Stimulated activated CD4-positive, alpha-beta T cell treated with anti-CD3 and anti-CD28 coated beads, TNF-alpha, amount 100 ng/mL, for 24 hours (primary cell): ENCODE measurements at regions not wholly inside any gene's neighbourhood (a gene's known extent, or its start where the extent isn't known, plus 50 kb on each side); places are given as distances from the start of the nearest gene placed in this dataset.
A peak's percentile ranks its signal among the peaks of the same experiment; 100 is the strongest.
"Not testable (repeated sequence)": the region's sequence is repeated elsewhere in the genome, so short reads cannot be mapped to it uniquely, and the experiment has no call there.

ENCODE experiments used
- DNase-seq, 3 experiments: peaks; one replicate each; pipeline ENCODE4 v3.0.0-alpha.2; 2020; ENCODE audit warnings: low read depth in 3 of 3

DNA sequence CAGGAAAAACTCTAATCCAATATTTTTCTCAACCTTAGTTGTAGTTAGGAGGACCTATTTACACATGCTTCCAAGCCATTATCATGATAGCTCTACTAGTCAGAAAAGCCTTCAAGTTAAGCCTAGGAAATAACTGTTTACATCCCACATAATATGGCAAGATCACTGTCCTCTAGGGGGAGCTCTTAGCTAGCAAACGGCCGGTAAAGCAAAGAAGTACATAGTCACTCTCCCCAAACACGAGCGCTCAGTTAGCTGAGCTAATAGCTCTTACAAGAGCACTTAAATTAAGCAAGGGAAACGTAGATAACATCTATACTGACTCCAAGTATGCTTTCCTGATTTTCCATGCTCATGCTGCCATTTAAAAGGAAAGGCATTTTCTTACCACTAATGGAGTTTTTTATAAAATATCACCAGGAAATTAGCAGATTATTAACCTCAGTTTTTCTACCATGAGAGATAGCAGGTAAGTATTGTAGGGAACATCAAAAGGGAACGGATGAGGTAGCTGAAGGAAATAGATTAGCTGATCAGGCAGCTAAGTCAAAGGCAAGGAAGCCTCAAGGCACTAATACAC, 100.6 kb upstream of the PABPC3 start:
- DNase-seq, result peak in 2 of 3 experiments; percentile 39 to 42

DNA sequence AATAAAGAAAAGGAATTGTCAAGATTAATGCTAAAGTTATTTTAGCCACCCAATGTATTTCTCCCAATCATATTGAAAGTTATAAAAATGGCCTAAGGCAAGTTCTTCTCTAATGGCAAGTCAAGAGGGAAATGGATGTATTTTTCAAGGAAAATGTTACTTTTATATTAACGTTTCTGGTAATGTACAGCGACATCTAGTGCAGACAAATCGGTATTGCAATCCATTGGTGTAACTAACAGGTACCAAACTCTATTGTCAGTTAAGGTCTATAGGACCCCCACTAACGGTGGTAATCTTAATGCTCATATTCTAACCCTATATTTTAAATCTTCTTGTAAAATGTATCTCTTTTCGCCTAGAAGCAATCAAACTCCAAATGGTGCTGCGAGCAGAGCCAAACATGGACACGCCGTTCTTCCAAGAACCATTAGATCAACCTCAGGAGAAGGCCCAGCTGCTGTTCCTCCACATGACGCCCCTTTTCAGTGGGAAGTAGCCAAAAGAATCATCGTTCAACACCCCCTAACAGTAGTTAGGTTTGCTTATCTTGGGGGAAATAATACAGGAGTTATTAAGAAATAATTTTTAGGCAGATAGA, 98.5 kb upstream of the PABPC3 start:
- no peak for DNase-seq

DNA sequence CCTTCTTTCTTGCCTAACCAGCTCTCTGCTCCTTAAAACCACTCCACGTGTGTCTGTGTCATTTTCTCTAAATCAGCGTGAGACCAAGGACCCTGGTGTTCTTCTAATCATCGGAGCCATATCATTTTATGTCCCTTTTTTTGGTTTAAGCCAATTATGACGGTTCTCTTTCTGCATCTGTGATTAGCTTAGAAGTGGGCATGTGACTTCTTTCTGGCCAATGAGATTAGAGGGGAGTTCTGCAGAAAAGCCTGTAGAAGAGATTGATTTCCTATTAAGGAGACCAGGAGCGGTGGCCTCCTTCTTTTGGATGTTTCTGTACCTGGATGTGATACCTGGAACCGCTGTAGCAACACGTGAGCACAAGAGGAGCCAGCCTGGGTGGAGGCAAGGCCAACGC, 97.5 kb upstream of the PABPC3 start:
- DNase-seq, result no peak

DNA sequence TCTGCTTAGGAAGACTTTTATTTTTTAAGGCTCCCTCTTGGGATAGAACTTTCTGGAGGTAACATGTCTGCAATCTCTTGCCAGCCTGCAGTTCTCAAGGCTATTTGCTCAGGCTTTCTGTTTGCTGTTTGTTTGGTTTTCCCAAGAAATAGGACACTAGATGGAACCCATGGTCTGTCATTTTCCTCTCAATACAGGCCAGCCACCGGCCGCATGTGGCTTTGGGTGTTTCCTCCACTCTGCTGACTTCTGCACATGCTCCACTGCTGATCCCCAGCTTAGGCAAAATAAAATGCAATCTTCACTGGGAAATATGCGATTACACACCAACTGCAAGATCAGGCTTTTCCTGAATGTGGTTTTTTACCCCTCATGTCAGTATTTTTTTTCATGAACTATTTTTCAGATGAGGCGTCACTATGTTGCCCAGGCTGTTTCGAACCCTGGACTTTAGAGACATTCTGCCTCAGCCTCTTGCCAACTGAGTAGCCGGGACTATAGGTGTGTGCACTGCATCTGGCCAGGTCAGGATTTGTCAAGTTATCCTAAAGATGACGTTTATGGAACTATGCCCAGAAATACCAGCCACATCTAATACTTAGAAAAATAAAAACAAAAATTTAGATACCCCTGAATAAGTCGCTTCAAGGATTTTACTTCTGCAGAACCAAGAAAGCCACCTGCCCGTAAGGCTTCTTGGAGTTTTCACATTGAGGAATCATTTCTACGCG, 94.3 kb upstream of the PABPC3 start:
- DNase-seq, result no peak

DNA sequence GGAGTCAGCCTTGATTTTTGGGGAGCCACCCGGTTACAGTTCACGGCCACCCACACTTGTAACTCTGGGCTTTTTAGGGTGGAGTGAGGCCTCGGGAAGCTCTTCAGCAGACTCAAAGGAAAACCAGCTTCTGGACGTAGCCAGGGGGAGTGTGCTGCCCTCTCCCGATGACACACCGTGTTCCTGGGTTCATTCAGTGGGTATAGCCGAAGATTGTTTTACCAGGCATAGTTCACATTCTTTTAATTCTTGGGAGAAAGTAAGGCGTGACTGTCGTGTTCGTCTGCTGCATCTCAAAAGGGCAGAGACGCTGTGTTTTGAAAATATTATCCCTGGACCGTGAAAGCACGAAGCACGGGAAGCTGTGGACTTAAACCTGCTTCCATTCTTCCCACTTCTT, 93.6 kb upstream of the PABPC3 start:
- DNase-seq, result not testable (repeated sequence)

DNA sequence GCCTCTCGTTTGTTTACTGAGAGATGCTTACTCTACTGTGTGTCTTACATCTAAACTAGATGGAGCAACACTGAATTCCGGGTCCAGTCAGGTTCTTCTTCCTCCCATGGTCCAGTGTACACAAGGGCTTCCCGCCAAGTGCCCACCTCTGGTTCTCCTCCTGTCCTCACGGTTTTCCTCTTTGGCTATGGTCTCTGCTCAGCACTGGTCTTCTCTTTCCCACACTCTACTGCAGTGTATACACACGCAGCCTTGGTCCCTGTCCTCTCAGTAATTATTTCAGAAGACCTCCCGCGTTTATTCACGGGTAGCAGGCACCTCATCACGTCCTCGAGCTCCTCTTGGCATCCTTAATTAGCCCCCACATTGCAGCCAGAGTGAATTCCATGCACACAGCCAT, 91.4 kb upstream of the PABPC3 start:
- DNase-seq, result not testable (repeated sequence)

DNA sequence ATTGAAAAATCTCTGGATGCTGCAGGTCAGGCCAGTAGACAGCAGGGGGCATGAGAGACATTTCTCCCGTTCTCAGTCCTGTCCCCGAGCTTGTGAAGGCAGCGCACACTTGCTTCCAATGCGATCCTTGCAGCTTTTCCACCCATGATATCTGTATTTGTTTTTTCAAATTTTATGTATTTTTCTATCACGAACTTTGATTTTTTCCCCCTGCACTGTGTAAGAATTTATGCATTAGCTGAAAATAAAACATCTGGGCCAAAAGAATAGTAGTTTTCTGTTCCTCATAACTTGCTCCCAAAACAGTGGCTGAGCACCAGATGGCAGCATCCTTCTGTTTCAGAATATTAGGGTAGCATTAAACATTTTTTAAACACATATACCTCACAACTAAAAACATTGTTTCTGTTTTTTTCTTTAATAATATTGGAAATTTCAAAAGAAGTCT, 90.9 kb upstream of the PABPC3 start:
- not testable (repeated sequence) for DNase-seq

DNA sequence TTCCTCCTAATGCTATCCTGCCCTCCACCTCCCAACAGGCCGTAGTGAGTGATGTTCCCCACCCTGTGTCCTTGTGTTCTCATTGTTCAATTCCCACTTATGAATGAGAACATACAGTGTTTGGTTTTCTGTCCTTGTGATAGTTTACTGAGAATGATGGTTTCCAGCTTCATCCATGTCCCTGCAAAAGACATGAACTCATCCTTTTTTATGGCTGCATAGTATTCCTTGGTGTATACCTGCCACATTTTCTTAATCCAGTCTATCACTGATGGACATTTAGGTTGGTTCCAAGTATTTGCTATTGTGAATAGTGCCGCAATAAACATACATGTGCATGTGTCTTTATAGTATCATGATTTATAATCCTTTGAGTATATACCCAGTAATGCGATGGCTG, 88.5 kb upstream of the PABPC3 start:
- not testable (repeated sequence) for DNase-seq

DNA sequence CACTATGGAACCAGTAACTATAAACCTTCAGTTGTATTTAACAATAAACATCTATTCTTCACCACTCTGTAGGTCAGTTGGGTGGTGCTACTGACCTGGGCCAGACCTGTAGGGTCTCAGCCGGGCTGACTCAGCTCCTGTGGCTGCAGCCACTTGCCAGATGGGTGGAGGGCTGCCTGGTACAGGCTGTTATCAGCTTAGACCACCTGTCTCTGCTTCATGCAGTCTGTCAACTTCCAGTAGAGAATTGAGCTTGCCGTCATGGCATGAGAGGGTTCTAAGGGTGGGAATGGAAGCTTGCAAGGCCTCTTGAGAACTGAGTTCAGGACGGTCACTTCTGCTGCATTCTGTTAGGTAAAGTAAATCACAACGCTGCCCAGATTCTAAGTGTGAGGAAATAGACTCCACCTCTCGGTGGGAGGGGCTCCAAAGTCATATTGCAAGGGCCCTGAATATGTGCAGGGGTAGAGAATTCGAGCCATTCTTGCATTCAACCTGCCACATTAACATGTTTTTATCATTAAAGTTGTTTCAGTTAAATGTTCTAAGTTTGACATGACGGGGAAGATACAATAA, 81.5 kb upstream of the PABPC3 start:
- DNase-seq, result not testable (repeated sequence)

DNA sequence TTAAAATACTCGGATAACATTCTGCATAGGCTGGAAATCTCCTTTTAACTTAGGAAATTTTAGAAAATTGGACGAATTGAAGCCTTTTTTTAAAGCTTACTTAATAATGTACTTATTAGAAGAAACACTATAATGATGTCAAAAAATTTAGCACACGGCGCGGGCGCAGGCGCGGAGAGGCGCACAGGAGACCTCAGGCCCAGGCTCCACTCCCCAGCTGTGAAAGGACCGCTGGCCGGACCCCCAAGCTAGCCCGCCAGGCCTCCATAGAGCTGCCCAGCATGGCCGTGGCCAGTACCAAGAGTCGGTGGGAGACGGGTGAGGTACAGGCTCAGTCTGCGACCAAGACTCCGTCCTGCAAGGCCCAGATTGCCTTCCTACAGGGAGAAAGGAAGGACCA, 78.8 kb upstream of the PABPC3 start:
- not testable (repeated sequence) for DNase-seq

DNA sequence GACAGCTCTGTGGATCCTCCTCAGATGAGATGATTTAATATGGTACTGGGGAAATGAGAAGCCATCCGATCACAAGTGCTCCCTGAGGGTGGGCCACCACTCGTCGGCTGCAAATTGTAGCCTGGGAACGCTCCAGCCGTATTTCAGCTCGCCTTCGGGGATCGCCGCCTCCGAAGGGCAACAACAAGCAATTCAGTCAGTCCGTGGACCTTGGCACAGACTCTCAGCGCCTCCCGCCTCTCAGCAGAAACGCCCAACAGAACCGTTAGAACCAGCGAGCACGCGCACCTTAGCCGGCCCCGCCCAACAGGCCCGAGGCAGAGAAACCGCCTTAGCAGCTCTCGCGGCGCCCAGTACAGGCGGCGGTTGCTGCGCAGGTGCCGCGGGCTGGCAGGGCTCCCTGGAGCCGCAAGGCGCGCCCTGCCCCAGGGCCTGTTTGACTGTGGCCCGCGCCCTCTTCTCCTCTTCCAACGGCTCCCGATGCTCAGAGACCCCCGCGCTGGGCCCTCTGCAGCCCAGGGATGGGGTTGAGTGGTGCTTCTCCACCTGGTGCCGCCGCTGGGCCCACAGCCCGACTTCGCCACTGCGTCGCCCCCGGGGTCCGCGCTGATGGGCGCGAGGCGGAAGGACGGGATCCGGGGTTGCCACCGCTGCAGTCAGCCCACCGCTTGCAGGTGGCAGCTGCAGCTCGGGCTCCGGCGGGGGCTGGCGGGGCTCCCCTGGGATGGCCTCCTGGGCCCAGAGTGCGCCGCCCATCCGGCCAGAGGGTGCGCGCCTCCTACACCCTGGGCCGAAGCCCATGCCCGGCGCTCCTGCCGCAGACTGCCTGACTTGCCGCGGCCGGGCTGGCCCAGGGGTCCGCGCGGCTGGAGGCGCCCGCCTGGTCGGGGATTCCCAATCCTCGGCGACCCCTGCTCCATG, 77.9 kb upstream of the PABPC3 start:
- peak in 2 of 3 experiments; percentile 34 to 66 for DNase-seq

DNA sequence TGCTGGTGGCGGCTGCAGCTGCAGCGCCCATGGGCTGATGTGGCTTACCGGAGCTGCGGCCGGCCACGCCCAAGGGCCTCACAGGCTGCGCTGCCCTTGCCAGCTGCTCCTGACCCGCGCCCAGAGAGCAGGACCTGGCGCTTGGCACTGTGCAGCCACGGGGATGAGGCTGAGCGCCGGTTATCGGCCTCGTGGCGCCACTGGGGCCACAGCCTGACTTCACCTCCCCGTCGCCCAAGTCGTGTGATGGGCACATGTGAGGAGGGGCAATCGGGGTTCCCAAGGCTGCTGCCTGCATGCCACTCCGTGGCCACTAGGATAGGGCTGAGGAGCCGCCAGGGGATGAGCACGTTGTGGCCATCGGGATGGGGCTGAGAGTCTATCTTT, 77.2 kb upstream of the PABPC3 start:
- peak in 1 of 3 experiments; percentile 9 for DNase-seq

DNA sequence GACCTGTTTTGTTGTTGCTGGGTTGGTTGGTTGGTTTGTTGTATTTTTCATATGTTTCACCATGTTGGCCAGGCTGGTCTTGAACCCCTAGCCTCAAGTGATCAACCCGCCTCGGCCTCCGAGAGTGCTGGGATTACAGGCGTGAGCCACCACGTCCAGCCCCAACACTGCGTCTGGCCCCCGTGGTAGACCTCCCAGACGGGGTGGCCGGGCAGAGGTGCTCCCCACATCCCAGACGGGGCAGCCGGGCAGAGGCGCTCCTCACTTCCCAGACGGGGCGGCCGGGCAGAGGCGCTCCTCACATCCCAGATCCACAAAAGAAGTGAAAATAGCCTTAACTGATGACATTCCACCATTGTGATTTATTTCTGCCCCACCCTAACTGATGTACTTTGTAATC, 76.2 kb upstream of the PABPC3 start:
- not testable (repeated sequence) for DNase-seq

DNA sequence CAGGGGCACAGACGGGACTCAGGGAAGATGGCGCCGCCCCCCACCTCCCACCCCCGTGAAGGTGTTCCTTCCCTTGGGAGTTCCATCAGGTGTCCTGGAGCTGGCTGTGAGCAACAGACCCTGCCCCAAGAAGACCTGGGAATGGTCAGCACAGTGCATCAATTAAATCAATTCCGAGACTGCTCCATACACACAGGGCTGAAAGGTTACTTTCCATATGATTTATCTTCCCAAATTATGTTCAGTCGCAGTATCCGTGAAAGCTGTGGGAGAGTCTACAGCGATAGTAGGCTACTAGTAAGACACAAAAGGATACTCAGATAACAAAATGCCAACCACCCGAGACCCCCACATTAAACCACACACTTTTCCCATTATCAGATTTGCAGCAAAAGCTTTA, 71.8 kb upstream of the PABPC3 start:
- DNase-seq, result no peak

DNA sequence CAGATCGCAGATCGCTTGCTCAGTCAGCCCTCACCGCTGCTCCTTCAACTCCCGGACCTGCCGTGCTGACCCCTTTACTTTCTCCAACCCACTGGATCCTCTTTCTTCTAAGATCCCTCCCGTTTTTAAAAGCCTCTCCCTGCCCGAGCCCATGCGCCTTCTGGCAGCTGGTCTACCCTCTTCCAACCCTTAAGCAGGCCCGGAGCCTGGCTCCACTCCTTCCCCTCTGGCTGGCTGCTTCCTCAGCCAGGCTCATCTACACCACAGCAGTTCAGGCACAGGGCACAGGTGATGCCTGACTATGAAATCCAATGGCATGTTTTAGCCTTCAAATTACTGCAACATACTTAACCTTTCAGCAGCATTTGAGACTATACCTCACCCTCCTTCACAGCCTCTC, 63.8 kb upstream of the PABPC3 start:
- DNase-seq, result no peak

DNA sequence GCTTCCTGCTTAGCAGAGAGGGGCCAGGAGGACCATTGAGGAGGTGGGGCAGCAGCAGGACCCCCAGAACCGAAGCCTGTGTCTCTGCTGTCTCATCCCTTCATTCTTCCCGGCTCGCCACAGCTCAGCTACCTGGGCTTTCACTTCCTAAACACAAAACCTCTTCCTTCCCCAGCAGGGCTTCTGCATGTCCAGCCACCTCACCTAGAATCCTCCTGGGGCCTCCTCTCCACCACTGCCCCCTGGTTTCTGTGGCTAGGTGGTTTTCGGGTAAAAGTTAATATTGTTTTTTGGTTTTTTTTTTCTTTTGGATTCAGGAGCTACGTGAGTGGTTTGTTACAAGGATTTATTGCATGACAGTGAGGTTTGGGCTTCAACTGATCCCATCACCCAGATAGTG, 61.8 kb upstream of the PABPC3 start:
- DNase-seq, result no peak

DNA sequence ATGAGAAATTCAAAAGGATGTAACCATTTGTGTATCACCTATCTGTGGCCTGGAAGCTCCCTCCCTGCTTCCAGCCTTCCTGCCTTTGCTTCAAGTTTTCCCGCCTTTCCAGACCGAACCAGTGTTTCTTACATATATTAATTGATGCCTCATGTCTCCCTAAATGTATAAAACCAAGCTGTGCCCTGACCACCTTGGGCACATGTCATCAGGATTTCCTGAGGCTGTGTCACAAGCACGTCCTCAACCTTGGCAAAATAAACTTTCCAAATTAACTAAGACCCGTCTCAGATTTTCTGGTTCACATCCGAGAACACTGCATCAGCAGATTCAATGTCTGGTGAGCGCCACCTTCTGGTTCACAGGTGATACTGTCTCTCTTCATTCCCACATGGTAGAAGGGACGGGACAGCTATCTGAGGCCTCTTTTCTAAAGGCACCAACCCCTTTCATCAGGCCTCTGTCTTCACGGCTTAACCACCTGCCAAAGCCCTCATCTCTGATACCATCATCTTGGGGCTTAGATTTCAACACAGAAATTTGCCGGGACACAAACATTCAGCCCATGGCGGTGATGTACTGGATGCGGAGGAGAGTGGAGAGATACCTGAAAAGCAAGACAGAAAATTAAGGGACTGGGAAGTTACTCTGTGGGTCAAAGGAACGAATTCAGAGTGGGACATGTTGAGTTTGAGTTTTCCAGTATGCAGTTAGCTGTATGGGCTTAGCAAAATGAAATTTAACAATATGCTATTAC, 58.7 kb upstream of the PABPC3 start:
- peak; percentile 25 to 28 (median 26) for DNase-seq

DNA sequence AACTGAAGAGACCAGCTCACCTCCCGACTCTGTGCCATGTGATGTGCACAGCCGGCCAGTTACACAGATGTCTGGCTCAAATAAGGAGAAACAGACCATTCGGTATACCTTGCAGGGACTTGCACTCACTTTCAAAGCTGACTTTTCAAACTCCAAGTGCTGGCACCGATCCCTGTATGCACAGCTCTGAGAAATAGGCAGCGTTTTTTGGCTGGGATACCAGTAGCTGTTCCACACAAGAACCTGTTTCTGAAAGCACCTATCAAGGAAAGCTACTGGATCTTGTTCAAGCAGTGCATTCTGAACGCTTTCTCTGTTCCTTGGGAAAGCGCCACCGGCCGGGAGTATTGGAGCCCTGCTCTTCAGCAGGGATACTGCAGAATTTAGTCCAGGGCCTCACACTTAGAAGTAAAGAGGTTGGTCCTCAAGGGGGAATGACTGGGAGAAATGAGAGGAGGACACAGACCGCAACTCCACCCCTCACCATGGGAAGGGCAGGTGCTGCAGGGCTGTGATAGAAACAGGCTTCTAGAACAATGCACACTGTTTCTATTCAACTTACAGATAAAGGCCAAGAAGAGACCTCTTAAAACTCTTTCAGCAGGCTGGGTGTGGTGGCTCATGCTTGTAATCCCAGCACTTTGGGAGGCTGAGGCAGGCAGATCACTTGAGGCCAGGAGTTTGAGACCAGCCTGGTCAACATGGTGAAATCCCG, 53.6 kb upstream of the PABPC3 start:
- no peak for DNase-seq

DNA sequence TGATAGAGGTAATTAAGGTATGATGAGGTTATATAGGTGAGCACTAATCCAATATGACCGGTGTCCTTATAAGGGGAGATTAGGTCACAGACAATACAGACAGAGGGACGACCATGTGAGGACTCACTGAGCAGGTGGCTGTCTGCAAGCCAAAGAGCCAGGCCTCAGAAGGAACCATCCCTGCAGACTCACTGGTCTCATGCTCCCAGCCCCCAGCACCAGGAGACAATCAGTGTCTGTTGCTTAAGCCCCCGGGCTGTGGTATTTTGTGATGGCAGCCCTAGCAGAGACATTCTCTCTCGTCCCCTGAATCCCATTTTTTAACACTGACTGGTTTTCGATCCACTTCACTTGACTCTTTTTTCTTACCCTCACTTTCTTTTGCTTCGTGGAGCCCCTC, 51.9 kb upstream of the PABPC3 start:
- DNase-seq, result no peak
